ENCODE measurements at regions not wholly inside any gene's neighbourhood (a gene's known extent, or its start where the extent isn't known, plus 50 kb on each side); places are given as distances from the start of the nearest gene placed in this dataset.

DNA sequence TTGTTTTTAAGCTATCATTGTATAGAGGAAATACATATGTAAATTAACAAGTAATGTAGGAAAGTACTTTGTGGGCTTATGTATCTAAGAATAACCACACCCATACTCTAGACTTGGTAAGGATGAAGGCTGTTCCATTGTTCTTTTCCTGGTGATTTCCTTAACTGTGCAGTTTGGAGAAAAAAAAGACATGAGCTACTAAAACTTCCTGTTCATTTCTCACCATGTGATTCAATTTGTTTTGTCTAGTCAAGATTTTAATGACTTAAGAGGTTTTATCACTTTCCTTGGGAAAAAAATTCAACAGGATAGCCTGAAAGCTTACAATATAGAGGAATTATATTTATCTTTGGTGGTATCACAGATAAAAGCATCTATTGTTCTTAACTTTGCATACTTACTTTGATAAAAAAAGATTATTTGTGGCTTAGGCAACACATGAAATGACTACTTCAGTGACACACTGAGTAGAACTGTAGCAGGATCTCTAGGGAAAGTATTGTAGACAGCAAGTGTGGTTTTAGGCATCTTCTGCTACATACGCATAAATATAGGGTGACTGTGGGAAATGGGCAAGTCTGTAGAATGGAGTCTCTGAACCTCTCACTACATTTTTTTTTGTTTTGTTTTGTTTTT lies 80.3 kb downstream of the GJA1 start:
- Histone ChIP-seq H3K79me2 (replicated peaks; ENCODE audit: insufficient read depth, low read length) (no peaks in the 10 kb centered on the region), H3K9ac (ENCODE audit: low read length) (no peak overlapping the region), H3K27me3 (ENCODE audit: insufficient read depth, low read depth, low read length) (no peaks in the 10 kb centered on the region), H2AFZ (ENCODE audit: low read depth, low read length) (no peak overlapping the region), H3K9me2 (ENCODE audit: insufficient read depth, low read length) (no peaks in the 10 kb centered on the region), H3K36me3 (ENCODE audit: insufficient read depth, low read length) (no peaks in the 10 kb centered on the region), H4K20me1 (ENCODE audit: insufficient read depth) (no peaks in the 10 kb centered on the region), H3F3A (ENCODE audit: insufficient read depth, low read length, poor library complexity, severe bottlenecking) (no peaks in the 10 kb centered on the region), H3K27ac (ENCODE audit: low read length) (no peak overlapping the region), H3K4me2 (ENCODE audit: low read length) (no peak overlapping the region), H3K9me3 (ENCODE audit: low read length) (no peaks in the 10 kb centered on the region), H3K4me3 (ENCODE audit: low read length) (no peak overlapping the region)
- TF ChIP-seq POLR2AphosphoS5 (IDR thresholded peaks at IDR 0.05): no peak
- TF ChIP-seq, protein P1, sequence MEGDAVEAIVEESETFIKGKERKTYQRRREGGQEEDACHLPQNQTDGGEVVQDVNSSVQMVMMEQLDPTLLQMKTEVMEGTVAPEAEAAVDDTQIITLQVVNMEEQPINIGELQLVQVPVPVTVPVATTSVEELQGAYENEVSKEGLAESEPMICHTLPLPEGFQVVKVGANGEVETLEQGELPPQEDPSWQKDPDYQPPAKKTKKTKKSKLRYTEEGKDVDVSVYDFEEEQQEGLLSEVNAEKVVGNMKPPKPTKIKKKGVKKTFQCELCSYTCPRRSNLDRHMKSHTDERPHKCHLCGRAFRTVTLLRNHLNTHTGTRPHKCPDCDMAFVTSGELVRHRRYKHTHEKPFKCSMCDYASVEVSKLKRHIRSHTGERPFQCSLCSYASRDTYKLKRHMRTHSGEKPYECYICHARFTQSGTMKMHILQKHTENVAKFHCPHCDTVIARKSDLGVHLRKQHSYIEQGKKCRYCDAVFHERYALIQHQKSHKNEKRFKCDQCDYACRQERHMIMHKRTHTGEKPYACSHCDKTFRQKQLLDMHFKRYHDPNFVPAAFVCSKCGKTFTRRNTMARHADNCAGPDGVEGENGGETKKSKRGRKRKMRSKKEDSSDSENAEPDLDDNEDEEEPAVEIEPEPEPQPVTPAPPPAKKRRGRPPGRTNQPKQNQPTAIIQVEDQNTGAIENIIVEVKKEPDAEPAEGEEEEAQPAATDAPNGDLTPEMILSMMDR (IDR thresholded peaks at IDR 0.05; ENCODE audit: poor library complexity, severe bottlenecking): no peak
- TF ChIP-seq MXI1 (conservative IDR thresholded peaks at IDR 0.05; ENCODE audit: poor library complexity, severe bottlenecking): no peak
- no peak for TF ChIP-seq EZH2 (IDR thresholded peaks at IDR 0.05; ENCODE audit: borderline replicate concordance, insufficient read depth, low read length, poor library complexity, severe bottlenecking)
- no peak for TF ChIP-seq TAF1 (IDR thresholded peaks at IDR 0.05; ENCODE audit: low read depth)
- TF ChIP-seq, protein P2, sequence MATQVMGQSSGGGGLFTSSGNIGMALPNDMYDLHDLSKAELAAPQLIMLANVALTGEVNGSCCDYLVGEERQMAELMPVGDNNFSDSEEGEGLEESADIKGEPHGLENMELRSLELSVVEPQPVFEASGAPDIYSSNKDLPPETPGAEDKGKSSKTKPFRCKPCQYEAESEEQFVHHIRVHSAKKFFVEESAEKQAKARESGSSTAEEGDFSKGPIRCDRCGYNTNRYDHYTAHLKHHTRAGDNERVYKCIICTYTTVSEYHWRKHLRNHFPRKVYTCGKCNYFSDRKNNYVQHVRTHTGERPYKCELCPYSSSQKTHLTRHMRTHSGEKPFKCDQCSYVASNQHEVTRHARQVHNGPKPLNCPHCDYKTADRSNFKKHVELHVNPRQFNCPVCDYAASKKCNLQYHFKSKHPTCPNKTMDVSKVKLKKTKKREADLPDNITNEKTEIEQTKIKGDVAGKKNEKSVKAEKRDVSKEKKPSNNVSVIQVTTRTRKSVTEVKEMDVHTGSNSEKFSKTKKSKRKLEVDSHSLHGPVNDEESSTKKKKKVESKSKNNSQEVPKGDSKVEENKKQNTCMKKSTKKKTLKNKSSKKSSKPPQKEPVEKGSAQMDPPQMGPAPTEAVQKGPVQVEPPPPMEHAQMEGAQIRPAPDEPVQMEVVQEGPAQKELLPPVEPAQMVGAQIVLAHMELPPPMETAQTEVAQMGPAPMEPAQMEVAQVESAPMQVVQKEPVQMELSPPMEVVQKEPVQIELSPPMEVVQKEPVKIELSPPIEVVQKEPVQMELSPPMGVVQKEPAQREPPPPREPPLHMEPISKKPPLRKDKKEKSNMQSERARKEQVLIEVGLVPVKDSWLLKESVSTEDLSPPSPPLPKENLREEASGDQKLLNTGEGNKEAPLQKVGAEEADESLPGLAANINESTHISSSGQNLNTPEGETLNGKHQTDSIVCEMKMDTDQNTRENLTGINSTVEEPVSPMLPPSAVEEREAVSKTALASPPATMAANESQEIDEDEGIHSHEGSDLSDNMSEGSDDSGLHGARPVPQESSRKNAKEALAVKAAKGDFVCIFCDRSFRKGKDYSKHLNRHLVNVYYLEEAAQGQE (IDR thresholded peaks at IDR 0.05; ENCODE audit: borderline replicate concordance): no peak
- TF ChIP-seq EP300 (conservative IDR thresholded peaks at IDR 0.05; ENCODE audit: poor library complexity, severe bottlenecking): no peak
- TF ChIP-seq RAD21 (conservative IDR thresholded peaks at IDR 0.05): no peak
- no peak for TF ChIP-seq SMC3 (conservative IDR thresholded peaks at IDR 0.05; ENCODE audit: poor library complexity)

DNA sequence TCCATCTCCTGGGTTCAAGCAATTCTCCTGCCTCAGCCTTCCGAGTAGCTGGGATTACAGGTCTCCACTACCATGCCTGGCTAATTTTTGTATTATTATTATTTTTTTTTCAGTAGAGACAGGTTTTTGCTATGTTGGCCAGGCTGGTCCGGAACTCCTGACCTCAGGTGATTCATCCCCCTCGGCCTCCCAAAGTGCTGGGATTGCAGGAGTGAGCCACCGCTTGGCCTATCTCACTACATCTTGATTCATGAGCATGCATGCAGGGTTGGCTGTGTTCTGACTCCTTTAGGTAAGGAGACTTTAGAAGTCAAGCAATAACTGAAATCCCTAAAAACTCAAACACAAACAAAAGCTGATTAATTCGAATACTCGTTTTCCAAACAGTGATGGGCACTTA lies 80.9 kb downstream of the GJA1 start:
- Histone ChIP-seq H3F3A (ENCODE audit: insufficient read depth, low read length, poor library complexity, severe bottlenecking) (no peaks in the 10 kb centered on the region), H3K9me2 (ENCODE audit: insufficient read depth, low read length) (no peaks in the 10 kb centered on the region), H3K4me2 (ENCODE audit: low read length) (no peak overlapping the region), H3K36me3 (ENCODE audit: insufficient read depth, low read length) (no peaks in the 10 kb centered on the region), H4K20me1 (ENCODE audit: insufficient read depth) (no peaks in the 10 kb centered on the region), H3K27me3 (ENCODE audit: insufficient read depth, low read depth, low read length) (no peaks in the 10 kb centered on the region), H3K4me3 (ENCODE audit: low read length) (no peak overlapping the region), H3K27ac (ENCODE audit: low read length) (no peak overlapping the region), H3K9me3 (ENCODE audit: low read length) (no peaks in the 10 kb centered on the region), H2AFZ (ENCODE audit: low read depth, low read length) (no peak overlapping the region), H3K79me2 (replicated peaks; ENCODE audit: insufficient read depth, low read length) (no peaks in the 10 kb centered on the region), H3K9ac (ENCODE audit: low read length) (no peak overlapping the region)
- TF ChIP-seq, protein P1 (IDR thresholded peaks at IDR 0.05; ENCODE audit: poor library complexity, severe bottlenecking): no peak
- TF ChIP-seq SMC3 (conservative IDR thresholded peaks at IDR 0.05; ENCODE audit: poor library complexity): no peak
- TF ChIP-seq RAD21 (conservative IDR thresholded peaks at IDR 0.05): no peak
- no peak for TF ChIP-seq EP300 (conservative IDR thresholded peaks at IDR 0.05; ENCODE audit: poor library complexity, severe bottlenecking)
- TF ChIP-seq MXI1 (conservative IDR thresholded peaks at IDR 0.05; ENCODE audit: poor library complexity, severe bottlenecking): no peak
- TF ChIP-seq EZH2 (IDR thresholded peaks at IDR 0.05; ENCODE audit: borderline replicate concordance, insufficient read depth, low read length, poor library complexity, severe bottlenecking): no peak
